Embryonic facial prominence (tissue), 1 donor: ENCODE measurements at regions not wholly inside any gene's neighbourhood (a gene's known extent, or its start where the extent isn't known, plus 50 kb on each side); places are given as distances from the start of the nearest gene placed in this dataset.

Source experiments
- DNase-seq: peaks from one replicate; pipeline ENCODE4 v3.0.0-alpha.2; 2016; ENCODE audit errors: extremely low spot score

GRCh38 chr2:42933824-42934254, 141.5 kb upstream of the HAAO start:
- no peak for DNase-seq

- no peak for DNase-seq
Observed at GRCh38 chr2:42932271-42933151, 140.1 kb upstream of the HAAO start.

DNA sequence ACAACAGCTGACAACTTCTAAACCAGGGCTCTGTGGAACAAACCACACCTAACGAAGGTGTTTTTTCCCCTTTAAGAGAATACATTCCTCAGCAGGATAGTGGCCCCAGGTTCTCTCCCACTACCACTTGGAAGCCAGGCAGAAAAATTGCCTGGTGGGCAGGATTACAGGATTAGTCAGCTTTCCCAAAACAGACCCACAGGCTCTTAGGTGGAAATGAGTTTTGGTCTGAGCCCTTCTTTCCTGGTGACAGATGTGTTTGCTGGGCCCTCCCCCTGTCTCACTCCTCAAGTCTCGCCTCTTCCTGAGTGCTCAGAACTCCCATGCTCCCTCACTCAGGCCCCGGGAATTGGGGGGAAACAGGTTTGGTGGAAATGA, 139.4 kb upstream of the HAAO start:
- no peak for DNase-seq

GRCh38 chr2:42931146-42931817, 138.9 kb upstream of the HAAO start:
- no peak for DNase-seq

- no peak for DNase-seq
Observed at GRCh38 chr2:42930025-42930581, 137.7 kb upstream of the HAAO start.

GRCh38 chr2:42929546-42930024, 137.2 kb upstream of the HAAO start:
- DNase-seq, result no peak

GRCh38 chr2:42928692-42929545, 136.5 kb upstream of the HAAO start:
- DNase-seq, result no peak

GRCh38 chr2:42928161-42928691, 135.8 kb upstream of the HAAO start:
- DNase-seq, result no peak

DNA sequence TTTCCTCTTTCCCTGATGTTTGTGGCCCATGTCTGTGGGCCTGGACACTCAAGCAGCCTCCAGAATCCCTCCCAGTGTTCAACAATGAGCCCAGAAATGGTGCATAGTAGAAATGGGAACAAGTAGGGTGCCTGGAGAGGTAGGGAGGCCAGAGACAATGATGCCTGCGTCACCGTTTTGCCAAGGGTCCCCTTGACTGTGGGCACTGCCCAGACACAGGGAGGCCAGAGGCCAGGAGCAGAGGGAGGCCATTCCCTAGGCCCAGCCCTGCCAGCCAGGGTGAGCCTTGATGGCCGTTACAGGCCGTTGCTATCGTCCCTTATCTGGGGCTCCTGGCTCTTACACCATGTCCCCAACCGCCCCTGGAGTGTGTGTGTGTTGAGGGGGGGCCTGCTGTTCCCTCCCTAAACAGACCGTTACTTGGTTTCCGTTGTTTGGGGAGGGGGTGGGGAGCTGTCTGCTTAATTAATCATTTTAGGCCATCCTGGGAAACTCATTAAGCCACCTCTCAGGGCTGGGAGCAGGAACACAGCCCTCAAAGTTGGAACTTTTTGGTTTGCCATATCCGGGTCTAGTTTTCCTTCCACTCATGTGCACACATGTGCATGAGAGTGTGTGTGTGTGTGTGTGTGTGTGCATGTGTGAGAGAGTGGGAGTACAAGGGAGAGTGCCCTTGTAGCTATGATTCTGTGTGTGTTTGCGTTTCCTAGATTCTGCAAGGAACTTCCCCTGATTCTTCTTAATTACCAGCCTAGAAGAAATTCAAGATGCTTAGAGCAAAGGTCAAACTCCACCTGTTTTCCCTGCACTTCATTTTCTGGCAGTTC, 135.2 kb upstream of the HAAO start:
- no peak for DNase-seq

GRCh38 chr2:42926434-42927333, 134.3 kb upstream of the HAAO start:
- no peak for DNase-seq

- DNase-seq, result no peak
Observed at GRCh38 chr2:42925742-42926433, 133.5 kb upstream of the HAAO start.

- DNase-seq, result no peak
Observed at GRCh38 chr2:42924418-42924886, 132.1 kb upstream of the HAAO start.

DNA sequence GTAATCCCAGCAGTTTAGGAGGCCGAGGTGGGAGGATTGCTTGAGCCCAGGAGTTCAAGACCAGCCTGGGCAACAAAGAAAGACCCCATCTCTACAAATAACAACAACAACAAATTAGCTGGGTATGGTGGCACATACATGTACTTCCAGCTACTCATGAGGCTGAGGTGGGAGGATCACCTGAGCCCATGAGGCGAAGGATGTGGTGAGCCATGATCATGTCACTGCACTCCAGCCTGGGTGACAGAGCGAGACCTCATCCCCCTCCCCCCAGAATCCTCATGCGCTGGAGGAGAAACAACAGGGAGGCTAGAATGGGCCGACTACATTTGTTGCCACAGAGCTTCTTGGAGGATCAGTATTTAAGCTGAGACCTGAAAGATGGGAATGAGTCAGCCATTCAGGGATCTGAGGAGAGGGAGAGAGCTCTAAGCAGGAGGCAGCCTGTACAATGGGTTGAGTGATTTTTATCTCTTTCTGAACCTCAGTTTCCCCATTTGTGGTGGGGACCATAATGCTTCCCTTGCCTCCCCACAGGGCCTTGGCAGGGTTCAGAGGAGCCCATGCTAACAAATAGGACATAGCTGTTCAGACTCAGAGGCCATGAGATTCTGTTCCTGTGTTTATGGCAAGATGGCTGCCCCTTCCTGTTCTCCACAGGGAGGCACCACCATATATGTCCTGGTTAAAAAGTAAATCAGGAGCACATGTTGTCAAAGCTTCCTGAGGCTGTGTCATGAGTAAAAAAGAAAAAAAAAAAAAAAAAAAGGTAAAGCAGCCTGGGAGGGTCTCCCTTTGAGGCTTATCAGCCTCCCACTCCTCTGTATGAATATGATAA, 131.4 kb upstream of the HAAO start:
- no peak for DNase-seq

DNA sequence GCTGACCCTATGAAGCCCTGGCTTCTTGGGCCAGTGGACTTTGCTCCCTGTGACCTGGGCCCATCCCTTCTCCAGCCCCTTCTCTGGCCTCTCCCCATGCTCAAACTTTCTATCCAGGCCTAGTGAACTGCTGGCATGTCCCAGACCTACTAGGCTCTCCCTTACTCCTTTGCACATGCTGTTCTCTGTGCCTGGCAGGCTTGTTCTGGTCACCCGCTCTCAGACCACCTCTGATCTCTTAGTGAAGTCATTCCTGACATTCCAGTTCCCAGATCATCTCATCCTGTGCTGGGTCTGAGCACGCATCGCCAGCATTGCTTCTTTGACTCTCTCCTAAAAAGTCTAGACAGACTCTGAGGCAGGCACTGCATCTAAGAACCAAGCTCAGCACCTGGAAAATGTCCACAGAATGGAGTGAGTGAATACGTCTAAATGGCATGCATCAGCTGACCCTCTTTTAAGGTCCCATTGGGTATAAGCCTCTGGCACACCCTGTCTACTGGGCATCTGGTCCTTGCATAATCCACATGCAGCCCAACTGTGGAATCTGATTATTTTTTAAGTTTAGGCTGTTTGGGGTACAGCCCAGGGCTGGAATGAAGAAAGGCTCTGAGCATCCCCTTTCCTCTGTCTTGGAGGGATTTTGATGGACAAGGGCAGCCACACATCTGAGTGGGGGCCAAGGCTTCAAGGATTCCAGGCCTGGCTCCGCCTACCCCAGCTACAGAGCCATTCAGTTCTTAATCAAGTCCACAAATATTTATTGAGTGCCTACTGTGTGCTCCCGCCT, 130.6 kb upstream of the HAAO start:
- DNase-seq, result no peak

DNA sequence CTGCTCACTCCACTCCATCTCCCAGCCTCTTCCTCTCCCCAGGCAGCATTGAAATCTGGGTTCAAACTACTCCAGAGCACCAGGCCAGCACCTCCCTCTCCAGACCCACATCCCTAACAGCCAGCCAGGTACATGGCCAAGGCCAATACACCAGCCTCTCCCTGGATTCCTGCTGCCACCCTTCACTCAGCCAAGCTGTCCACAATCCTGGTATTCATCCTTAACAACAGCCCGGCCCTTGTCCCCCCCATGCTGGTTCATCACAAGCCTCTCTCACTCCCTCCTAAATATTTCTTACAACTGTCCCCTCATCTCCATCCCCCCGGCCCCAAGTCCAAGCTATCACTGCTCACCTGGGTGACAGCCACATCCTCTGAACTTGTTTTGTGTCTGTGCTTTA, 129.9 kb upstream of the HAAO start:
- DNase-seq, result no peak

GRCh38 chr2:42921721-42922120, 129.3 kb upstream of the HAAO start:
- no peak for DNase-seq

GRCh38 chr2:42921147-42921520, 128.8 kb upstream of the HAAO start:
- DNase-seq, result no peak
